Astrocyte (in vitro differentiated cells and primary cell): ENCODE measurements at regions not wholly inside any gene's neighbourhood (a gene's known extent, or its start where the extent isn't known, plus 50 kb on each side); places are given as distances from the start of the nearest gene placed in this dataset.

Source experiments
- DNase-seq: peaks from one replicate; pipeline ENCODE4 v3.0.0-alpha.2; 2010; ENCODE audit warnings: low read depth
- FAIRE-seq: peaks from 2 replicates; lab custom pipeline; 2011; peaks lifted over from hg19 to GRCh38; lab: Jason Lieb, UNC
- H2AFZ ChIP-seq: 2 replicates; pipeline ENCODE4 v1.6.0; 2012; ENCODE audit warnings: low read depth, low read length, inconsistent platforms
- H3K27ac ChIP-seq: 2 replicates; pipeline ENCODE4 v1.5.1; 2011; ENCODE audit warnings: low read depth, low read length, inconsistent platforms
- H3K27me3 ChIP-seq: 2 replicates; pipeline ENCODE4 v1.6.0; 2011; ENCODE audit warnings: low read length, inconsistent platforms; ENCODE audit not compliant: insufficient read depth
- H3K36me3 ChIP-seq: 2 replicates; pipeline ENCODE4 v1.5.1; 2011; ENCODE audit warnings: low read length, inconsistent platforms; ENCODE audit not compliant: insufficient read depth
- H3K4me1 ChIP-seq: 2 replicates; pipeline ENCODE4 v1.5.1; 2011; ENCODE audit warnings: low read length, inconsistent platforms; ENCODE audit not compliant: insufficient read depth
- H3K4me2 ChIP-seq: 2 replicates; pipeline ENCODE4 v1.6.0; 2012; ENCODE audit warnings: low read length, inconsistent platforms
- H3K4me3 ChIP-seq: 2 replicates; pipeline ENCODE4 v1.5.1; 2011; ENCODE audit warnings: low read depth, mild to moderate bottlenecking, low read length, inconsistent platforms; ENCODE audit not compliant: insufficient read depth
- H3K79me2 ChIP-seq: 2 replicates; pipeline ENCODE4 v1.6.0; 2012; ENCODE audit warnings: mild to moderate bottlenecking, low read length, inconsistent platforms; ENCODE audit not compliant: insufficient read depth
- H3K9ac ChIP-seq: 2 replicates; pipeline ENCODE4 v1.6.0; 2012; ENCODE audit warnings: mild to moderate bottlenecking, low read length, inconsistent platforms
- H3K9me3 ChIP-seq: 2 replicates; pipeline ENCODE4 v1.5.1; 2012; ENCODE audit warnings: low read depth, mild to moderate bottlenecking, low read length, inconsistent platforms; ENCODE audit not compliant: insufficient read depth
- H4K20me1 ChIP-seq: 2 replicates; pipeline ENCODE4 v1.6.0; 2012; ENCODE audit warnings: low read length, inconsistent platforms; ENCODE audit not compliant: insufficient read depth
- H3K27ac Mint-ChIP-seq: one replicate; pipeline ENCODE4 v1.8.0; 2021; ENCODE audit warnings: mild to moderate bottlenecking, mixed read lengths; ENCODE audit not compliant: unreplicated experiment
- H3K27me3 Mint-ChIP-seq: one replicate; pipeline ENCODE4 v1.8.0; 2021; ENCODE audit warnings: low read depth, mixed read lengths; ENCODE audit not compliant: unreplicated experiment
- H3K36me3 Mint-ChIP-seq: one replicate; pipeline ENCODE4 v1.8.0; 2021; ENCODE audit warnings: low read depth, mixed read lengths; ENCODE audit not compliant: unreplicated experiment
- H3K4me1 Mint-ChIP-seq: one replicate; pipeline ENCODE4 v1.8.0; 2021; ENCODE audit warnings: low read depth, mixed read lengths; ENCODE audit not compliant: unreplicated experiment
- H3K4me3 Mint-ChIP-seq: one replicate; pipeline ENCODE4 v1.8.0; 2021; ENCODE audit warnings: mild to moderate bottlenecking, moderate library complexity, mixed read lengths; ENCODE audit not compliant: unreplicated experiment
- H3K9me3 Mint-ChIP-seq: one replicate; pipeline ENCODE4 v1.8.0; 2021; ENCODE audit warnings: mild to moderate bottlenecking, mixed read lengths; ENCODE audit not compliant: unreplicated experiment
- EZH2 ChIP-seq: IDR thresholded peaks from 2 replicates; pipeline ENCODE4 v1.6.1; 2012; ENCODE audit warnings: mild to moderate bottlenecking, low read length, inconsistent platforms; ENCODE audit not compliant: insufficient read depth
- TF ChIP-seq, protein P1 (sequence below): IDR thresholded peaks from 2 replicates; pipeline ENCODE4 v1.5.1; 2011; ENCODE audit warnings: low read depth, mild to moderate bottlenecking, inconsistent platforms, low read length, moderate library complexity; ENCODE audit not compliant: insufficient read depth

DNA sequence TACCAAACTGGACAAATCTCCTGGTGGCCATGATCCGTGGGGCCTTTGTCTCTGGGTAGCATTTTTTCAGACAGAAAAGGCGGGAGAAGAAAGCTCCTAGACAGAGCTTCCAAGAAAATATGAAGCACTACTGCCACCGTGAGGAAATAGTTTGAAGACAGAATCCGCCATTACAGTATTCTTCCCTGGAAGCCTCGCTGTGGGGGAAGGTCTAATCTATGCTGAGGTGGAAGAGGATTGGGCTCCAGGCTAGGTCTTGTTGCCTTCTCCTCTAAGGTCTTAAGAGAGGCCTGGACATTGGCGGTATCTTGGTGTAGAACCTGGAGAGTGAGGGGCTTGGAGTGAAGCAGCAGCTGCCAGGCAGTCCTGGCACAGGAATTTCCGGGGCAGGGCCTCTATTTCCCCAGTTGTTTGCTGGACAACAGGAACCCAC lies 218.9 kb downstream of the OR13H1 start:
- H3K4me1 Mint-ChIP-seq, result no peaks in the 10 kb centered on the region
- no peaks in the 10 kb centered on the region for H3K36me3 Mint-ChIP-seq
- Histone ChIP-seq H3K4me3 (no peak overlapping the region), H3K9ac (no peak overlapping the region), H3K4me2 (no peak overlapping the region), H3K9me3 (no peaks in the 10 kb centered on the region), H3K79me2 (no peaks in the 10 kb centered on the region), H3K36me3 (no peaks in the 10 kb centered on the region), H3K27ac (no peak overlapping the region), H4K20me1 (no peaks in the 10 kb centered on the region), H2AFZ (no peak overlapping the region), H3K4me1 (no peaks in the 10 kb centered on the region), H3K27me3 (no peaks in the 10 kb centered on the region)
- no peak for TF ChIP-seq EZH2
- no peaks in the 10 kb centered on the region for H3K27me3 Mint-ChIP-seq
- DNase-seq, result peak; percentile 17
- no peaks in the 10 kb centered on the region for H3K9me3 Mint-ChIP-seq
- H3K27ac Mint-ChIP-seq, result no peak overlapping the region
- peak; percentile 60 for FAIRE-seq
- no peak overlapping the region for H3K4me3 Mint-ChIP-seq

DNA sequence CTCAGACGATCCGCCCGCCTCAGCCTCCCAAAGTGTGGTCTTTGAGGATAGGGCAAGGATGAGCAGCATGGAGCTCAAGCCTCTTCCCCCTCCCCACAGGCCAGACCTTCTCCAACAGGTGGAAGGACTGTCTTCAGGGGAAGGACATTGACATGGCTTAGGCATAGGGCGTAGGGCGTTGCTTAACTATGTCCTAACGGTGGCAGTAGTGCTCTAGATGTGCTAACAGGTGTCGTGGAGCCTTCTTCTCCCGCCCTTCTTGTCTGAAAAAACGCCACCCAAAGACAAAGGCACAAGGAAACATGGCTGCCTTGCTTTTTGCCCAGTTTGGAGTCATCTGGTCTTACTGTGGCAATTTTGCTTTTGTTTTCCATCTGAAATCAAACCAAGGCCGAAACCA lies 219.8 kb downstream of the OR13H1 start:
- Mint-ChIP-seq H3K27ac (no peak overlapping the region), H3K36me3 (peaks cover 4% of the 10 kb centered on the region), H3K4me1 (no peaks in the 10 kb centered on the region), H3K9me3 (no peaks in the 10 kb centered on the region), H3K4me3 (no peak overlapping the region), H3K27me3 (no peaks in the 10 kb centered on the region)
- no peak overlapping the region for H3K9ac ChIP-seq
- H2AFZ ChIP-seq, result no peak overlapping the region
- no peaks in the 10 kb centered on the region for H3K79me2 ChIP-seq
- H4K20me1 ChIP-seq, result no peaks in the 10 kb centered on the region
- no peak overlapping the region for H3K4me2 ChIP-seq
- TF ChIP-seq EZH2, result no peak
- TF ChIP-seq, protein P1, sequence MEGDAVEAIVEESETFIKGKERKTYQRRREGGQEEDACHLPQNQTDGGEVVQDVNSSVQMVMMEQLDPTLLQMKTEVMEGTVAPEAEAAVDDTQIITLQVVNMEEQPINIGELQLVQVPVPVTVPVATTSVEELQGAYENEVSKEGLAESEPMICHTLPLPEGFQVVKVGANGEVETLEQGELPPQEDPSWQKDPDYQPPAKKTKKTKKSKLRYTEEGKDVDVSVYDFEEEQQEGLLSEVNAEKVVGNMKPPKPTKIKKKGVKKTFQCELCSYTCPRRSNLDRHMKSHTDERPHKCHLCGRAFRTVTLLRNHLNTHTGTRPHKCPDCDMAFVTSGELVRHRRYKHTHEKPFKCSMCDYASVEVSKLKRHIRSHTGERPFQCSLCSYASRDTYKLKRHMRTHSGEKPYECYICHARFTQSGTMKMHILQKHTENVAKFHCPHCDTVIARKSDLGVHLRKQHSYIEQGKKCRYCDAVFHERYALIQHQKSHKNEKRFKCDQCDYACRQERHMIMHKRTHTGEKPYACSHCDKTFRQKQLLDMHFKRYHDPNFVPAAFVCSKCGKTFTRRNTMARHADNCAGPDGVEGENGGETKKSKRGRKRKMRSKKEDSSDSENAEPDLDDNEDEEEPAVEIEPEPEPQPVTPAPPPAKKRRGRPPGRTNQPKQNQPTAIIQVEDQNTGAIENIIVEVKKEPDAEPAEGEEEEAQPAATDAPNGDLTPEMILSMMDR, result no peak
- H3K36me3 ChIP-seq, result no peaks in the 10 kb centered on the region
- DNase-seq (peak; percentile 46), FAIRE-seq (peak; percentile 90)
- no peaks in the 10 kb centered on the region for H3K4me1 ChIP-seq
- H3K27ac ChIP-seq, result no peak overlapping the region
- H3K27me3 ChIP-seq, result no peaks in the 10 kb centered on the region
- H3K4me3 ChIP-seq, result no peak overlapping the region
- H3K9me3 ChIP-seq, result no peaks in the 10 kb centered on the region

DNA sequence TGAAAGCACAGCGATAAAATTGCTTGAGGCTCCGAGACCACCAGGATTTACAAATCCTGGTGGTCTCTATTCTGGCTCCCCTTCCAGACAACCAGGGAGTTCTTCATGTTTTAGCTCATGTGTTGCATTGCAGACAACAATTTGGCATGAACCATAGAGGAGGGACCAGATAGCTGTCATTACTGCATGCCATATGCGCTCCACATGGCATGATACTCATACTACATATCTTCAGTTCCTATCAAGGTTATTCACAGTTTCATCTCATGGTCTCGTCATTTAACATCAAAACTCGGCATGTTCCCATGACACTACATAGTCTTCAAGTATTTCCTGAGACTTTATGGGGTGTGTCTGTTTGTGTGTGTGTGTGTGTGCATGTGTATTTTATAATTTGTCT lies 220.3 kb downstream of the OR13H1 start:
- Histone ChIP-seq H3K9ac (no peak overlapping the region), H3K79me2 (no peaks in the 10 kb centered on the region), H3K27ac (no peak overlapping the region), H3K36me3 (no peaks in the 10 kb centered on the region), H4K20me1 (no peaks in the 10 kb centered on the region), H2AFZ (no peak overlapping the region), H3K4me1 (no peaks in the 10 kb centered on the region), H3K4me2 (no peak overlapping the region), H3K27me3 (no peaks in the 10 kb centered on the region), H3K4me3 (no peak overlapping the region), H3K9me3 (no peaks in the 10 kb centered on the region)
- Mint-ChIP-seq H3K36me3 (peaks cover 4% of the 10 kb centered on the region), H3K9me3 (no peaks in the 10 kb centered on the region), H3K27me3 (no peaks in the 10 kb centered on the region), H3K4me1 (no peaks in the 10 kb centered on the region), H3K4me3 (no peak overlapping the region), H3K27ac (no peak overlapping the region)
- FAIRE-seq (peak; percentile 29), DNase-seq (no peak)
- TF ChIP-seq, protein P1, result no peak
- no peak for TF ChIP-seq EZH2
